GM18499 (cell line): ENCODE measurements at regions not wholly inside any gene's neighbourhood (a gene's known extent, or its start where the extent isn't known, plus 50 kb on each side); places are given as distances from the start of the nearest gene placed in this dataset.

Experiments used
- ATAC-seq: cut with Tn5 transposase; IDR thresholded peaks from one replicate; pipeline ENCODE4 v1.9.1; 2021; ENCODE audit warnings: moderate number of reproducible peaks; ENCODE audit not compliant: insufficient read depth, unreplicated experiment

DNA sequence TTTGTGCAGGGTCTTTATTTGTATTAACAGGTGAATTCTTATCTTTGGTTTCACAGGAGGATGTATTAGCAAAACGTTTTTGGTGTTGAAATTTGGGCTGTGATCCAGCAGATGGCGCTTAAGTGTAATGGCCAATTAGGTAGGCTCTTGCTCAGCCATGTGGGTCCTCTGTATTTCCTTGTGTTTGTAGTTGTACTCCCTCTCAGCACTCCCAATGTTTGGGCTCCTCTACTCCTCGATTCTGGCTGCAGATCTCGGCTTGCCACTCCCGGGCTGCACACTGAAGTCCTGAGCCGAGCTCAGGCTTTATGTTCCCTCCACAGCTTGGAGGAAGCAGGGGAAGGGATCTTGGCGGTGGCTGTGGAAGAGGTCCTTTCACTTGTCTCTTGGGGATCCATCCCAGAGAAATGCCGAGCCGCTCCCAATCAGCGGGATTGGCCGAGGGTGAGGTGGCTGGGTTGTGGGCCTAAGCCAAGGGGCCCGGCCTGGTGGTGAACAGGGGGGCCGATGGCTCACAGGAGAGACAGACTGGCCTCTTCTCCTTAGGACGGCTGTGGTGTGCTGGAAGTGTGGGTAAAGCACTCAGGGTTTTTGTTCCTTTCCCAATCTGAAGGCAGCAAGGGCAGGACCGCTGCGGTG, 133.7 kb downstream of the AEBP2 start:
- no peak for ATAC-seq

DNA sequence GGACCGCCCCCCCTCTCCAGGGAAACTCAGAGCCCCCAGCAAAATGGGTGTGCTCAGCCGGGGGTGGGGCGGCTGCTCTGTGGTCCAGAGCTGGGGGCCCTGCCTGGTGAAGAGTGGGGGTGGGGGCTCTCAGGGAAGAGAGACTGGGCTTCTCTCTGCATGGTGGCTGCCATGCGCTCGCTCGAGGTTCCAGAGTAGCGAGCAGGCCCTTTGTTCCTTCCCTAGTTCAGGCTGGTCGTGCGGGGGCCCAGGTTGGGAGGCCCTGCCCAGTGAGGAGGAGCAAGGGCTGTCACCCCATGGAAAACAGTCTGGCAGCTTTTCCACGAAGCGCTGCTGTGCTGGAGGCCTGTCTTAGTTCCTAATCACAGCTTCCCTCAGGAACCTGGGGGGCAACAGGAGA, 134.6 kb downstream of the AEBP2 start:
- no peak for ATAC-seq

DNA sequence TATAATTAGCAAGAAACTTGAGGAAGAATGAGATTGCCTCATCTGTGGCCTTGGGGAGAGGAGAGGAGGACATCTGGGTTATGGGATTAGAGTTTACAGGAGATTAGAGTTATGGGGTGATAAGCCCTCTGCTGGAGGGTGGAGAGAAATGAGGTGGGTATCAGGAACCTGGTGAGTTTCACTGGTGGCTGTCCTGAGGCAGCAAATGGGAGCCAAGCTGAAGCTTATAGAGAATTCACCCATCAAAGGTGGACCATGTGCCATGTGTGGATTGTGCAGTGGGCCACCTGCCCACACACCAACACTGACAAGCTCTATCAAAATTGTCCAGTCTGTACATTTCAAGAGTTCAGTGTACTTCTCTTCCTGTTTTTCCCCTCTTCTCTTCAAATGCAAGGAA, 135.3 kb downstream of the AEBP2 start:
- ATAC-seq = no peak

DNA sequence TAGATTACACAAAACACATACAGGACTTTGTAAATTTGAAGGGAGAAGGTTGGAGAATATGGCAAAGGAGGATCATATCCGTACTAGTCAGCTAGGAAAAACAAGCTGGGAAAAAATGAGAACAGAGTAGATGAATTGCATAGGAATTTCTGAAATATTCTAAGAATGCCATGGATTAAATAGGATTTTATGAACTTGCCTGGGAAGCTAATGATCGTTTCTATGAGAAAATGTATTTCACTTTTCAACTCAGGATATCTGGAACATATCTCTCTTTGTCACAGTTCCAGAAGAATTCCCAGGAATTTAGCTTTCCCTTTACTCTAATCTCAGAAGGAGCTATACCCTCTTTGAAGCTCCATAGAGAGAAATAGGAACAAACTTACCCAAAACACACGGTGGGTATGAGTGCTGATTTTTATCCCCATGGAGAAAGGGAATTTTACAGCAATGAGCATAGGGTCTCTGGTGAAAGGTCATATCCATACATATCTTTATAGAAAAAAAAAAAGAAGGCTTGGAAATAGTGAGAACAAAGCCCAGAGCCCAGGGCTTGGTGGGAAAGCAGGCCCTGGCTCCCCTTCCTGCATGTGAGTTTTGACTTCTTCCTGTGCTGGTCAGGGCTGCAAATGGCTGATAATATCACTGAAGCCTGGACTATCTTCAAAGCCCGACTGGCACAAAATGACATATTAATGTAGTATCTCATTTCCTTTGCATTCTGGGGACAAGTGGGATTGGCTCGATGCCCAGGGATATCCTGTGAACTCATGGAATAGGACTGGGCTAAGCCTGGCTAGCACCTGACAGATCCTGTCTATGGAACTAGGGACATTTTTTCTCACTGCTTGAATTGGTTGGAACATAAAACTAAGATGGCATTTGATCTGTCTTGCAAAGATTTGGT, 136.3 kb downstream of the AEBP2 start:
- no peak for ATAC-seq

DNA sequence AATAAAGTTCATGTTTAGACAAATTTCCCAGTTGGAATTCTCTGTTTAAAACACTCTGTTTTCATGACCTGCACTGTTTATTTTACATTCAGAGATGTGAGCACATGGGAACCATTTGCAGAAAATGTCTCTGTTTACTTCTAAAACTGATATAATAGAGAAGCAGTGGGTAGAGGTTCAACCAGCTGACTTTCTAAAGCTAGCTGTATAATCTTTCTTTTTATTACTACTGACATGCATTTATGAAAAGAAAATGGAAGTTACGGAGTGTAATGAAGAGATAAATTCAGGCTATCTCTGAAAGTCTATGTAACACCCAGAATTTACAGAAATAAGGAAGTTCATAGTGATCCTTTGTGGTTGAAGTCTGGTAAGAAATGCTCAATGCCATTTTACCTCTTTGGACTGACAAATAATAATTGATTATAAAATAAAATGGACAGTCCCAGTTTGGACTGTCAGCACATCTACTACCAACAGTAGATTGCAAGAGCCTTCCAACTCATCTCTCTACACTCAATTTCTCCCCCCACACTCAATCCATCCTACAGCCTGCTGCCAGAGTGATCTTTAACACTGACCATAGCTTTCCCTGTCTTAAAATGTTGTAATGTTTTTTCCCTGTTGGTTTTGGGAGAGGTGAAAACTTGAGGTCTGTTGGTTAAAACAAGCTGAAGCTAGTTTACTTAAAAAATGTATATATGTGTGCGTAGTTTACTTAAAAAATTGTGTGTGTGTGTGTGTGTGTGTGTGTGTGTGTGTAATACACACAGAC, 137.4 kb downstream of the AEBP2 start:
- ATAC-seq = no peak

DNA sequence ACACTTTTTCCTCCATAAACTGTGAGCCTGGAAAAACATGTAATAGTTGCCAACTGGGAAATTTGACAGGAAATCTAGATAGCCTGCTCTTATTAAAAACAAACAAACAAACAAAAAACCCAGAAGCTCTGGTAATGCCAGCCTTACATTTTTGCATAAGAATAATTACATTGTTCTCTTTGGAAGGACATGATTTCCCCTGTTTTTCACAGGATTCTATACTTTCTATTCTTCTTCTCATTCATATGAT, 137.9 kb downstream of the AEBP2 start:
- no peak for ATAC-seq

DNA sequence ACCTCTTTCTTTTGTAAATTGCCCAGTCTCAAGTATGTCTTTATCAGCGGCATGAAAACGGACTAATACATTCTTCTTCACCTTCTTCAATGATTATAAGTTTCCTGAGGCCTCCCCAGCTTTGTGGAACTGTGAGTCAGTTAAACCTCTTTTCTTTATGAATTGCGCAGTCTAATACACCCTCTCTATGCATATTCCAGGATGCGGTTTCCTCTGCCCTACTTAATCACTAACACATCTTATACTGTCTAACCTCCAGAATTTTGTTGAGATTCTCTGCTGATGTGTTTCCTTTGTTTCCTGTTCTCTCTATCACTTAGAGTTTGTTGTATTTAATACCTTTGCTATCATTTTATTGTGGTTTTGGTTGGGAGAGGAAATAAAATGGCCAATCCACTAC, 145.4 kb downstream of the AEBP2 start:
- no peak for ATAC-seq

DNA sequence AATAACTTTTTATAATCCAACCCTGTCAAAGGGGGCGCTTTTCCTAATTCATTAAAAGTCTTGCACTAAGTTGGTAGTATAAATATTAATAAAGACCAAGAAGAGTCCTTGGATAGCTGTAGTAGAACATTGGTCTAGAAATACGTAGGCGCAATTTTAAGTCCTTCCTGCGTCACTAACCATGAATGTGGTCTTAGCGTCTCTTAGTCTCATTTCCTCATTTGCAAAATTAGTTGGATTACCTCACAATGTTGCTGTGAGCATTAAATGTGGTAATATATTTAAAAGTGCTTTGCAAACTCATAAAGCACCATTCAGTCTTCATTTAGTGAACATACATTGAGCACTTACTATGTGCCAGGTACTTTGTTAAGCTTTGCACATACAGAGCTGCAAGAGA, 149.7 kb downstream of the AEBP2 start:
- ATAC-seq = no peak

DNA sequence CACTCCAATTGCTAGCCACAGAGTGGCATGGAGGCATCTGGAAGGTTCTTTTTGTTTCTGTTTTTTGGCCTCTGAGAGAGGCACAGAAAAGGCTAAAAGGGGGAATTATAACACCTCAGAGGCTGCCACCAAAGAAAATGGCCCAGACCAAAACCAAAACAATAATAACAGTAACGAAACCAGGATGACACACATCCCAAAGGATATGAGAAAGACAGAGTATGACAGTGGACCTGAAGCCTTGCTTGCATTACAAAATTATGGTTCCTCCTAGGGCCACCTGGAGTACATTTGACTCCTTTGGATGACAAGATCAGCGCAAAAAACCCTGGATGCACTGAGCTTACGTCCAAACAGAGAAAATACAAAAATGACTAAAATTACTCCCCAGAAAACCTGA, 152.7 kb downstream of the AEBP2 start:
- no peak for ATAC-seq

DNA sequence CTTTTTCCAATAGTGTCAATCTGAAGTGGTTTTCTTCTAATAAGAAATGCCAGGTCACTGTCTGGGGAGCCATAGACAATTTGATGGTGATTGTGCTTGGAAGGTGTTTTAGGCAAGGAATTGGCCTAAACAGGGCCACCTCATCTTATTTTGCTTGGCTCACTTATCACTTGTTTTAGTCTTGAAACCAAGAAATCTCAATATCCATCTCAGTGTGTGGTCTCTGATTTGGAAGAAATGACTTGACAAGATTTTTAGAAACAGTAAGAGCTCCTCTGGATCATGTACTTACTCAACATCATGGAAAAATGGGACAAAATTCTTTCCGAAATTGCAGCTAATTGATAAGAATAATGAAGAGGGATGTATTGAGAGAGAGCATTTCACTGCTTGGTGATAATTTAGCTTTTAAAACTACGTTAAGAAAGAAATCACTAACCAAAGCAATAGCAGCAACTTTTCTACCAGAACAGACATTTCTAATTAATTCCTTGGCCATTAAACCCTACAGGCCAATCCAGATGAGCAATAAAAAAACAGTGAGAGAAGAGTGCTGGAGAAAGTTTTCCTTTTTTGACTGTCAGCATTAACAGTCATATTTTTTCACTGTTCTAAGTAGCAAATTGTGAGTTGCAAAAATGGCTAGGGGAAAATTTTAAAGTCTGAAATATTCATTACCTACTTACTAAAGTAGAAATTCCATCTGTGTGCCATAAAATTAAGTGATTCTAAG, 157.3 kb downstream of the AEBP2 start:
- no peak for ATAC-seq

DNA sequence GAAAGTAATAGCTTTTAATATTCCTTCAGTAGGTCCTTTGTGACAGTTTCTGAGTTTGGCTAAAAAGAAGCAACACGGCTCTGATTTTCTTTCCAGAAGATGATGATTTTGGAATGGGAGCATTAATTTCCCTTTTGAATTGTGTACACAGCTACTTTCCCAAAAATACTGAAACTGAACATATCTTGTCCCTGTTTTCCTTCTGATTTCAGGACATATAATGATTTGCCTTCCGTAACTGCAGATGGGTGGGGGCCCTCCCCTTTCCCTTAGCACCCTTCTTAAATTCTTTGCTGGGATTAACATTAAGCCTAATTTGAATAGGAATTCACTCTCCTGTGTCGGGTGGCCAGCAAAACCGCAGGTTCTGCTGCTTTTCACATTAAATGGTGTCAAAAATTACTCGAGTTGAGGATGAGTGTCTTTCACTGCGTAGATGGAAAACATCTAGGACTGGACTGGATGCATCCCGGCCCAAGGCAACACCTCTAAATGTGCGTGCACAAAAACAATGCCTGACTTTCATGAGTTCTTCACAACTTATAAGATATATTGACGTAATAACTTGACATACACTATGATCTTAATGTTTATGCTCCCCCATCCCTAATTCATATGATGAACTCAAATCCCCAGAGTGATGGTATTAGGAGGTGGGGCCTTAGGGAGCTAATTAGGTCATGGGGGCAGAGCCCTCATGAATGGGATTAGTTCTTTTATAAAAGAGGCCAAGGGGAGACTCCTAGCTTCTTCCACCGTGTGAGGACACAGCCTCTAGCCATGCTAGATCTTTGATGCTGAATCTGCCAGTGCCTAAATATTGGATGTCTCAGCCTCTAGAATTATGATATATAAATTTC, 158.1 kb downstream of the AEBP2 start:
- ATAC-seq = no peak

DNA sequence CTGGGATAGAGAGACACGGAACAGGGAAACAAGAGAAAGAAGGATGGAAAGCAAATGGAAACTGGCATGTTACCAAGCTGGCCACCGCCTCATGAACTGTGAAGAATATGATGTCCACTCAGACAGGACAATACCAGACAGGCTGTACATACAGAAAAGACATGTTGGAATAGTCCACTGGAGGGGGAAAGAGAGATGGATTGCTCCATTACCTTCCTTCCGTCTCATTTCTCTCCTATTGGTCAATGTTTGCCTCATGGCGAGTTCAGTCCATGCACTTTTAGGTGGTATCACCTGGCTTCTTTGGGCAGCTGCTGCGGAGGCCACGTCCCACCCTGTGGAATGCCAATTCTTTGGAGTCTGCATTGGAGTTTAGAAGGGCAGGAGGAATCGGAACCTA, 166.4 kb downstream of the AEBP2 start:
- ATAC-seq = no peak

DNA sequence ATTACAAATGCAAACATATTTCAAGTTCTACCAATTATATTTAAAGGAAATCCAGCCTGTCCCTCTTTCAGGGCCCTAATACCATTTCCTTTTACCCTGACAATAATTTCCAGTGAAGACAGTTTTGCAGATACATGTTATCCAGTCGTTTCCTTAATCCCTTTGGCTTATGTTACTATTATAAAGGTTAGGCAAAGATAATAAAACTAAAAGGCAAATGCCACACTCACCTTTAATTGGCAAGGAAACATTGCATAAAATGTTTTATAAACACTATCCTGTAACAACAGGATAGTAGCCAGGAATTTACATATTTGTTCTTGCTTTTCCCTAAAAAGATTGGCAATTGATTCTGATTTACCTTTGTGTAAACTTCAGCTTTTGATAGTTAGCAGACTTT, 168.7 kb downstream of the AEBP2 start:
- ATAC-seq = no peak

DNA sequence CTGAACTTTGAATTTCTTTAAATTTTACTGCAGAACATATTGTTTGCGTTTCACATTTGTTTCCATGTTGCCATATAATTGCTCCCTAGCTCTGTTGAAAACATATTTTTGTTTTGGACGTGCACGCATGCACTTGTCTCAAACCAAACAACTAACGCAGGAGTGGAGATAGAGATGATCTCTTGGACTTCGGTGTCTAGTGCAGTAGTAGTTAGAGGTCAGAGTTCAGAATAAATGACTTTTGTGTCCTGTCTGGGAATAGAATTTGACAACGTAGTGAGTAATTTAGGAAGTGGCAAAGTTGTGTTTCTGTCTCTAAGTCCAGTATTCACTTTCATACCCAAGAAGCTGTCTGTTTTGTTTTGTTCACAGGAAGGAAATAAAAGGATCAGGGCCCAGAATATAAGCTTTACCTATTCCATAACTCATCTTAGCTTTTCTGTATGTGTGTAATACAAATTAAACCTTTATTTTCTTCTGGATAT, 173.8 kb downstream of the AEBP2 start:
- ATAC-seq = no peak

DNA sequence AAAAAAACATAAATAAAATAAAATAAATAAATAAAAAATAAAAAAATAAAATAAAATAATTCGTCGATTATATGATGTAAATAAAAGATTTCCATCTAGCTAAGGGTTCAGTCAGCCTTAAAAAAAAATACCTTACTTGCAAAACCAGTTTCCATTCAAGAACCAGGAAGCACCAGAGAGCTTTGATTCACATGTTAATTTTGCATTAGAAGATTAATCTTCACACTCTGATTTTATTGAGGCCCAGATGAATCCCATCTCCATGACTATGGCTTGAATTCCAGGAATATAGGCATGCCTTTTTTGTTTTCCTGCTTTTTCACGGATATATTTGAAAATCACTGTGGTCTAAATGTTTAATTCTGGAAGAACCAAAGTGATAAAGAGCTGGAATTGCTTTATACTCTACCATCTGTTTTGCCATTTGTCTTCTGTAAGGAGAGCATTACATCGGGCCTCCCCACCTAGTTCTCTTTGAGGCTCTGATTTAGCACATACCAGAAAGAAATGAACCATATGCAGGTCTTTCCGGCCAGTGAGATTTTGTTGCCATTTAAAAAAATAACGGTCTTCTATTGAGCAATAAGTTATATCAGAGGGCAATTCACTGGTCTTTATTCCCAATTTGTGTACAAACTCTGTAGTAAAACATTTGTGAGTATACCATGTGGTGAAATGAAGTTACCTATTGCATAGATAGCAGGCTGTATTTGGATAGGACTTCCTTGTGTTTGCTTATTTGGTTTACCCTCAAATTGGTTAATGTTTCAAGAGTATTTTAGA, 175.5 kb downstream of the AEBP2 start:
- ATAC-seq = no peak

DNA sequence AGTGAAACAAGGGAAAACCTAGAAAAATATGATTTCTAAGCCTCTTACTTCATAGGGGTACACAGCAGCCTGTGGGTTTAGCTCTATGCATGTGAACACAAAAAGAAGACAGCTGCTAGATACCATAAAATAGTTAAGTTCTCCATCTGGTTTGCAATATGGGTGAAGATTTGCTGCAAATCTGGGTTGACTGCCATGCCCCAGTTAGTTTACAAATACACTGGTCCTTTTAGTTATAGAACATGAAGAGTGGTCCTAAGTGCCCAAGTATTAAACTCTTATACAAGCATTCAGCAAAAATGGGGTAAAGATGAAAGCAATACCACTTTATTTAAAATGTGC, 176.1 kb downstream of the AEBP2 start:
- no peak for ATAC-seq

DNA sequence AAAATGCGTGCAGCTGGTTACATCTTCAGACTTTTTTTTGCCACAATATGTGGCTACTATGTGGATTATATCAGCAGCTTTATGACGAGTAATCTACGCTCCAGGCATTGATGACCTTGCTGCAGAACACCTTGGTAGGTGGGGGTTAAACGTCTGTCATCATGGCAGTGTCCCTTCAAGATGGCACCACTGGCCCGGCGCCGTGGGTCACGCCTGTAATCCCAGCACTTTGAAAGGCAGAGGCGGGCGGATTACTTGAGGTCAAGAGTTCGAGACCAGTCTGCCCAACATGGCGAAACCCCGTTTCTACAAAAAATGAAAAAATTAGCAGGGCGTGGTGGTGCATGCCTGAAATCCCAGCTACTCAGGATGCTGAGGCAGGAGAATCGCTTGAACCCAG, 177.5 kb downstream of the AEBP2 start:
- no peak for ATAC-seq

DNA sequence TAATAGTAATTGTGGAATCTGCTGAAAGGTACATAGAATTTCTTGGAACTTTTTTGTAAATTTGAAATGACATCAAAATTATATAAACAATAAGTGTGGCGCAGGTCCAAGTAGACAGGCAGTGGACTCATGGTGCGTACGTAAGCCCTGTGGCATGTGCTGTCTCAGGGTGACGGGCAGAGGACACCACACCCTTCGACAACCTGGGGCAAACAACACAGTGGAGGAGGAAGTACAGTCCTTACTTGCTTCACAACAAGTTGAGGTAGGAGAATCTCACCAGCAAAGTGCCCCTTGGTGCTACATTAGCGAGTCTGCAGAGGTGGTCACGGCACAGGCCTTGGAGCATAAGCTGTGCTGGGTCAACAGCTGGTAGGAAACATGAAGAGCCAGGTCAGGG, 180.9 kb downstream of the AEBP2 start:
- ATAC-seq = no peak

DNA sequence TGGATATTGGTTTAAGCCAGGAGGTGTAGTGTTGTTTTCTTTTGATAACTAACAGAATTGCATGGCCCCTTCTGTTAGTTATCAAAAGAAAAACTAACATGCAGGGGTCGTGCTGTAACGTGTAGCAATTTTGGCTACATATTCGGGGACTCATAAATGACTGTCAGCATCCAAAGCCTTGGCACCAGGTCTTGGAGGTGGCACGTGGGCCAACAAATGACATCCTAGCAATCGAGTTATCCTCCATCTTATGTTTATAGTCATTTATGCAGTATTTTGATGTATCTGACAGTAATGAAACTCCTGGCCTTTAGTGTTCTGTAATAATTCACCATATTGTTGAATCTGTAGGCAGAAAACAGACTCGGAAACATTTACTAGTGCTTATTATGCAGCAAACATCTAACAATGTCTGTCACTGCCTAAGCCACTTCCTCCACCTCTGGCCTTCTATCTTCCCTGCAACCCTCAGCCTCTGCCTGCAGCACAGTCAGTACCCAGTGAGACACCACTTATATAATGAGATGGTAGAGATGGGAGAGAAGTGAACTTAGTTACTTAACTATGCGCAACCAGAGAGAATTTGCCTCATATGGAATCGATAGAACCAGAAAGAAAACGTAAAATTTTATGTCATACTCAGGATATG, 184.6 kb downstream of the AEBP2 start:
- ATAC-seq = no peak
